Suppressor macrophage (primary cell): ENCODE measurements at regions not wholly inside any gene's neighbourhood (a gene's known extent, or its start where the extent isn't known, plus 50 kb on each side); places are given as distances from the start of the nearest gene placed in this dataset.

ENCODE experiments used
- DNase-seq, 4 experiments: peaks; one replicate each; pipeline ENCODE4 v3.0.0-alpha.2; 2020 to 2022

DNA sequence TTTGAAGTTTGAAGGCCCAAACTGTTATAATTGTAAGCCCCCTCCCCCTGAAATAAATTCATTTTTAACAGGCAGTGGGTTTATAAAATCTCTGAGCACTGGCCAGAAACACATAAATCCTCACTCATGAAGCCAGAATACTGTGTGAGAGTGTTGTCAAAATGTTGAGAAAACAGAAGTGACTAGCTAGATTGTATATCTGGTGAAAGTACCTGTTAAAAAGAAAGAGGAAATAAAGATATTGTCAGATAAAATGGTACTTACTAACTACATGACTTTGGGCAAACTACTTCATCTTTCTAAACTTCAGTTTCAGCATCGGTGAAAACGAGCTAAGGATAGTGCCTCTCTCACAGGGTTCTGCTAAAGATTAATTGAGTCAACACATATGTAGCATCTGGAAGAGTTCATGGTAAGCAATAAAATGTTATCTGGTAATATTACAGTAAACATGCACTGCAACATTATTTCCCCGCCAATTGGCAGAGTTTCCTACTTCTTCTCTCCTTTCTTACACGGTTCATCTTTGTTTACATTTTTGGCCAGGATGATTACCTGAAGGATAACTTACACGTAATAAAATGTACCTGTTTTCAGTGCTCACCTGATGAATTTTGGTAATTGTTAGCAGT, 202.5 kb upstream of the CHRM2 start:
- DNase-seq = no peak

- DNase-seq = no peak
Measured at GRCh38 chr7:136664537-136664936, 203.9 kb upstream of the CHRM2 start.

GRCh38 chr7:136657482-136657921, 210.9 kb upstream of the CHRM2 start:
- no peak for DNase-seq

- DNase-seq = no peak
Measured at GRCh38 chr7:136656516-136656915, 211.9 kb upstream of the CHRM2 start.

DNA sequence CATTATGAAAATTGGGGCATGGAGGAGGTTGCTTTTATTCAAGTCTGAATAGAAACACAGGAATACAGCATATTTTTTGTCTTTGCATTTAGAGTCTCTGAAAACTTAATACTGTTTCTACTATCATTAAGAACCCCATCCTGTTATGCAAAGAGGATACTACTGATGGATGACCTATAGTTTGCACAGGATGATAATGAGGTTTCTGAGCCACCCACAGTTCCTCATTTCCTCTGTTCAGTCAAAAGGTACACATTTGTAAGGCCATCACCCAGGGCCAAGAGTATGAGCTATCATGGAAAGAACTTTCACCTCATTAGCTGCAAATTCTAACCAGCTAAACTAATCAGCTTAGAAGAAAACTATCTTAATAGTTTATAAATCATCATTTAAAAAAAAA, 213.0 kb upstream of the CHRM2 start:
- no peak for DNase-seq

GRCh38 chr7:136654406-136654805, 214.0 kb upstream of the CHRM2 start:
- DNase-seq = no peak

GRCh38 chr7:136652635-136653370, 215.6 kb upstream of the CHRM2 start:
- DNase-seq = no peak

DNA sequence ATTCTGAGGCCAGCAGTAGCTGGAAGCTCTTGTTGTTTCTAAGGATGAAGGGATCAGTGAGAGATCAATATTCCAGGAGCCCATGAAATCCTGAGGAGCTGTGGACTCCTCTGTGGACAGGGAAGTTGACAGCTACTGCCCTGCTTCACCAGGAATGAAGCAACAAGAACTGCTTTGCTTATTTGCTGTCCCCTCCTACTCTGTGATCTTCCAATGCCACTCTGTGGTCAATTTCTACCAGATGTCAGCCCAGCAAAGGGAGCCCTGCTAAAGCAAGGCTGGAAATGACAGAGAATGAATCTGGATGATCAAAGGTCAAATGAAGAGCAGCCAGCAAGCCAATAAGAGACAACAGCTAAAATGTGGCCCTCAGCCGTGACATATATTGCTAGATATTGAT, 227.5 kb upstream of the CHRM2 start:
- no peak for DNase-seq

DNA sequence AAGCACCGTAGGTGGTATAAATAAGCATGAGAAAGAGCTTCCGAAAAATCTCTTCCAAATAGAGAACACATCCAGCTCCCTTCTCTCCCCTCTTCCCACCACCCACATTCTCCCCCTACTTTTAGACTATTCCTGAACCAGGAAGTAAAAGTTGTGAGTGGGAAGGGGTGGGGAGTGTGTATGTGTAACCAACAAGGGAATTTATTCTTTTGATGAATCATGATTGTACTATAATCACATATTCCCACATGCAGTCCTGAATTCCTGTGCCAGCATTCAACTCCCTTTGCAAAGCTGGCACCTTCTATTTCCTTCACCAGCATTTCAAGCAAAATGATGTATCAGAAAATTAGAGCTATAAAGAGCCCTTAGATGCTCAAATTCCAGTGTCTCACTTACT, 230.6 kb upstream of the CHRM2 start:
- DNase-seq = no peak

DNA sequence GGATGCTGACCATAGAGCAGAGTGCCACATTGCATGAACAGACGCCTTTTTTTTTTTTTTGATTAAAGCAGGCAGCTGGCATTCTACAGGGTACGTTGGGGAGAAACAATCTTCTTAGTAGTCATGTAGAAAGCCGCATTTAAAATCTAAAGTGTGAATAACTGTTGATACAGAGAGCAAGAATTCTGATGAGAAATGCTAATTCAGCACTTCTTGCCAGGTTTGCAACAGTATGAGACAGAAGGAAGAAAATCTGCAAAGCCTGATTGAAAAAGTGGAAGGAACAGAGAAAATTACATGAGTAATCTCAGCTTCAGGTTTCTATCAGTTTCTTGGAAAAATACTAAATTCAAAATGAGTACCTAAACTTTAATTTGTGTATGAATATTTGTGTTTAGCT, 232.7 kb upstream of the CHRM2 start:
- no peak for DNase-seq

- DNase-seq = no peak
Measured at GRCh38 chr7:136618818-136619217, 249.6 kb upstream of the CHRM2 start.

GRCh38 chr7:136617176-136617575, 251.3 kb upstream of the CHRM2 start:
- DNase-seq = no peak

DNA sequence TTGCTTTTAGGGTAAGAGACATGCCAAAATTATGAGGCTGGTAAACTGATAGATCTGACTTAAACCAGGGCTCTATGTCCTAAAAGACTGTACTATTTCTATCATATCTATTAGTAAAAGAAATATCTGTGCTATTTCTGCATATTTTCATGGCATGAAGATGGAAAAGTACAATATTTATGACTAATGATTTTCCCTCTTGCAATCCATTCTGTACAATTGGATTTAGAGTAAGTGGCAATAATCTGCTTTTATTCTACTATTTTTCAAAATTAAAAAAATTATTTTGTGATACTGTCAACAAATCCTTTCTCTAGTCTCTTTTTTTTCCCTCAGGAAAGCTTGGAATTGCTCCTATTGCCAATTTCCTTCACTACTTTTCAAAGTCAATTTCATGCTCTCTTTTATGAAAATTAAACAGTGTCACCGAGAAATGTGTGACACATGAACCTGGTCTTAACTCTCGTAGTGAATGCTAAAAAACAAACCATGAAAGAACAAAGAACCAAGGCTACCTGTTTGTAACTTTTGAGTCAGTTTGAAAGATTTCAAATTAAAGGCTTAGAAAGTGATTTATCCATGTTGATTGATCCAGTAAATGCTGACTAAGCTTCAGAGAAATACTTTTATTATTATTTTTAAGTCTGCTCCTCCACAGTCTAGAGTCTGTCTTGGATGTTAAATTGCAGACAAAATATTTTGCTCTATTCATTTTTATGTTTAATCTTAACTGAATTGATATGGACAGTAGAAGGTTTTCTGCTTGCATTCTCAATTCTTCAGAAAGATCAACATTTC, 262.7 kb upstream of the CHRM2 start:
- DNase-seq = no peak

DNA sequence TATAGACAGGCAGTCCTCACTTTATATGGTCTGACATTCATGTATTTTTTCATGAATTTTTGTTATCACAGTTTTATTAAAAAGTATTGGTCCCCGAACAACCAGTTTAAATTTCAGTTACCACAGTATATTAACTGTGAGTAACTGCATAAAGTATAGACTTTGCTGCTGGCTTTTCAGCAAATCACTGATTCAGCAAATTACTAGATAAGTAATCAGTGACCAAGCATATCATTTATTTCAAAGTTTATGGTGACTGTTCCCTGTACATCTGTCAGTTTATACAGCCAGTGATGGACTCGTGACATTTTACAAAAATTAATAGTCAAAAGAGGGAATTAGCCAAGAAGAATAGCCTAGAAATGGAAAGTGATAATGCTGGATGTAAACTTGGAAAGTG, 266.7 kb upstream of the CHRM2 start:
- DNase-seq = no peak

DNA sequence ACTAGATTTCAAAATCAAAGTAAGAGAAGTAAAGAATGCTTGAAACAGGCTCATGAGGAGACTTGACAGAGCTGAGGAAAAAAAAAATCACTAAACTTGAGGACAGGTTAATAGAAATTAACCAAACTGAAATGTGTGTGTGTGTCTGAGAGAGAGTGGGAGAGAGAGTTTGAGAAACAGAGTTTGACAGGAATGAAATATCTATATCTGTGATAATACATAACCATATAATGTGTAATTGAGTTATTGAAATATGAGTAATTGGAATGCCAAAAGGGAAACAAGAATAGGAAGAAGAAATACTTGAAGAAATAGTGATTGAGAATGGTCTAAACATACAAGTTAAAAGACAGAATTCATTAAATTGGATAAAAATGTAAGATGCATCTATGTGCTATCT, 268.0 kb upstream of the CHRM2 start:
- no peak for DNase-seq

DNA sequence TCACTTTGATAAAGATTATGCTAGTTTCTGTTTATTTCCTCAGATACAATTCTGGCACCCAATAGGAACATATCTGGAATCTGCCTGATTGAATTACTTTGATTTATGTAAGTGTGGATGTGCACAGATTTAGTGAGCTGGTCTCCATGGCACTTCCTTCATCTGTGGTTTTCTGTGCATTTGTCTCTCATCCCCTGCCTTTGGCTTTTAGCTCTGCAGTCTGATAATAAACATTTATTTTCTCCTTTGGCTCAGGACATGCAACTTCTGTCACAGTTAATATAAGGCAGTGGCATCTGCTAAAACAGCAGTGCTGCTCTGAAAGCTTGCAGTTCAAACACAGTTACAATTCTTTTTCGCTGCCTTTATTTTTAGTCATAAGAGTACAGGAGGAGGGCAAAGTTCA, 273.7 kb upstream of the CHRM2 start:
- no peak for DNase-seq

- DNase-seq = no peak
Measured at GRCh38 chr7:136588216-136588615, 280.2 kb upstream of the CHRM2 start.

- DNase-seq = no peak
Measured at GRCh38 chr7:136585954-136586670, 282.3 kb upstream of the CHRM2 start.

DNA sequence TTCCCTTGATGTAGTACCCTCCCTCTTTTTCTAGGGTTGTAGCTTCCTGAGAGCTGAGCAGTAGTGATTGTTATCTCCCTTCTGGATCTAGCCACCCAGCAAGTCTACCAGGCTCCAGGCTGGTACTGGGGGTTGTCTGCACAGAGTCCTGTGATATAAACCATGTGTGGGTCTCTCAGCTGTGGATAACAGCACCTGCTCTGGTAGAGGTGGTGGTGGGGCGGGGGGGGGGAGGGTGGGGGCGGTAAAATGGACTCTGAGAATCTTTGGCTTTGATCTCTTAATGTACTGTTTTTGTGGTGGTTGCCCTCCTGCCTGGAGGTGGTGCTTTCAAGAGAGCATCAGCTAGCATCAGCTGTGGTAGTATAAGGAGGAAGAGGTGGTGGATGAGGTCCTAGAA, 302.0 kb upstream of the CHRM2 start:
- DNase-seq = no peak

DNA sequence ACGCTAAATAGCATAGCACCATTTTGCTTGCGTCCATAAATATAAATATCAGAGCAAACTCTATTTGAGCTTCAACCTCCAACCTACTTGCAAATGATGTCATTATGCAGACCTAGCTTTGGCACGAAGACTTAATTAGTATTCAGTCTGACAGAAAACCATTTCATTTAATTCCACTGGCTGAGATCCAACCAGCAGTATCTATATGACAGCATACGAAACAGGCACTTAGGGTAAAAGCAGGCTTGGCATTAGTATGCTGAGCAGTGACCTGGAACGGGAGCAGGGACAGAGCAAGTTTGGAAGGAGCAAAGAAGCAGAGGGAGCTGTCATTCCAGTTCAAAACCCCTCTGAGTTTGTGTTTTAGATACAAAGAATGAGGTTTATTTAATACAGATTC, 312.5 kb upstream of the CHRM2 start:
- no peak for DNase-seq

DNA sequence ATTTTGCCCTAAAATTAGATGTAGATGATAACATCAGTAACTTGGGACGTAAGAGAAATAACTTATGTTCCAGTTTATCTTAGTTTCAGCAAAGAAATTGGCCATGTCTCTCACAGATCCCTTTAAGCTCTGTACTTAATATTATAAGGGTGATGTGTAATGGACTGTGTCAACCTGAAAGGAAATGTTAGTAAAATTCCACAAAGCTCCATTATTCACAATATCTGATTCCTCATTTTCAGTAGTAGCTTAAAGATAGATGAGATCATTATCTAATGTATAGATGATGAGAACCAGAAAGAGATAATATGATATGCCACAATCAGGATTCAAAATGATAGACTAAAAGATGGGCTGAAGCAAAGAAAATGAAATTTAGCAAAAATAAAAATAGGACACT, 316.8 kb upstream of the CHRM2 start:
- no peak for DNase-seq

DNA sequence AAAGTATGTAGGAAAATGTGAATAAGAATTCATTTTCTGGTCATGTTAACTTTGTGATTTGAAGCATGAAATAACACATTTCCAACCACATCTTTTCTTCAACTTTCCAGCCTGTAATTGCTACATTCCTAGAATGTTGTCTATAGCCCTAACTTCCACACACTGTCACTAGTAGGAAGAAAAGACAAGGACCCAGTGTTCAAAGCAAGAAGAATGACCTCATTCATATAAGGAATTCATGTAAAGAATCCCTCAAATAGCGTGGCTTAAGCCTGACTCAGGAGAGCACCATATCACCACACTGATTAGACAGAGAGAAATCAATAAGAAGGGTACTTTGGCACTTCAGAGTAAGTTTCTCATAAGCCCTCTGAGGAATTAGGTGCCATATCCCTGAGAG, 318.7 kb upstream of the CHRM2 start:
- DNase-seq = no peak

DNA sequence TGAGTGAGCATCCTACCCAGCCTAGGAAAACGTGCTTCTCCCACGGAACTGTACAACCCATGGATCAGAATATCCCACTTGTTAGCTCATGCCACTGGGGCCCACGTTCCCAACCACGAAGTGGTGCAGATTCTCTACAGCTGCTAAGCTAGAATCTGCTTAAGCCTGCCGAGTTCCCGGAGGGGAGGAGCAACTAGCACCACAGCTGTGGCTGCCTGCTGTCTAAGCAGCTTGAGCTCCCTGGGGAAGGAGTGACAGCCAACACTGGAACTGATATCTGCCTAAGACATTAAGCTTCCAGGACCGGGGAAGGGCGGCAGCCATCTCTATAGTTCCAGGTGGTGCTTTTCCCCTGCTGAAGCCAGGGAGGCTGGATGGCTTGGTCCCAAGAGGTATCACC, 334.7 kb upstream of the CHRM2 start:
- no peak for DNase-seq
